ENCODE measurements at regions not wholly inside any gene's neighbourhood (a gene's known extent, or its start where the extent isn't known, plus 50 kb on each side); places are given as distances from the start of the nearest gene placed in this dataset.
A peak's percentile ranks its signal among the peaks of the same experiment; 100 is the strongest.
"Not testable (repeated sequence)": the region's sequence is repeated elsewhere in the genome, so short reads cannot be mapped to it uniquely, and the experiment has no call there.

- intact Hi-C loops (cut with micrococcal nuclease), result no loop called here
- BruUV-seq (replicated peaks), result no TSS peak
- Histone ChIP-seq H3K4me3 (ENCODE audit: low read length) (peak overlapping the region; percentile 6; the same call in 1 of the 2 replicates), H3K4me1 (ENCODE audit: insufficient read depth, low read length) (peaks cover 10% of the 10 kb centered on the region), H3K9ac (ENCODE audit: low read length) (no peak overlapping the region), H3K79me2 (ENCODE audit: low read length) (no peaks in the 10 kb centered on the region), H4K20me1 (ENCODE audit: low read length) (no peaks in the 10 kb centered on the region), H3F3A (ENCODE audit: low read length, unreplicated experiment) (no peaks in the 10 kb centered on the region), H3K9me2 (replicated peaks; ENCODE audit: low read length) (no peaks in the 10 kb centered on the region), H3K9me3 (ENCODE audit: low read length) (no peaks in the 10 kb centered on the region), H3K27ac (ENCODE audit: low read length) (peak overlapping the region; percentile 14), H2AFZ (ENCODE audit: low read length) (peak overlapping the region; percentile 53), H3K27me3 (ENCODE audit: low read length) (no peaks in the 10 kb centered on the region), H3K4me2 (ENCODE audit: low read length) (peak overlapping the region; percentile 42), H3K36me3 (ENCODE audit: low read depth, low read length) (no peaks in the 10 kb centered on the region)
- POLR2A ChIA-PET (ENCODE audit: unreplicated experiment), result interaction anchor here (0.6 kb wide), 1 partner anchor 41 kb away, joined by 3 read pairs; no protein-coding TSS in a partner anchor
- CTCF ChIA-PET, result no interaction called here
- TF ChIP-seq CTCF (conservative IDR thresholded peaks at IDR 0.05; ENCODE audit: low read depth, low read length), result no peak
- no peak for TF ChIP-seq EZH2 (IDR thresholded peaks at IDR 0.05; ENCODE audit: low read length, unreplicated experiment)
- TF ChIP-seq EZH2phosphoT487 (IDR thresholded peaks at IDR 0.05; ENCODE audit: borderline replicate concordance, low read length), result no peak
- ATAC-seq, result peak; percentile 93
- DNase-seq, result peak; percentile 79
Measured at GRCh38 chr7:3146571-3147226, 103.0 kb upstream of the CARD11 start.

GRCh38 chr7:3148471-3148870 lies 104.8 kb upstream of the CARD11 start:
- DNase-seq; POLR2A ChIA-PET (ENCODE audit: unreplicated experiment); H3K27me3 ChIP-seq (ENCODE audit: low read length); H2AFZ ChIP-seq (ENCODE audit: low read length); ATAC-seq; H3K4me3 ChIP-seq (ENCODE audit: low read length); H3K36me3 ChIP-seq (ENCODE audit: low read depth, low read length); H3F3A ChIP-seq (ENCODE audit: low read length, unreplicated experiment); H3K27ac ChIP-seq (ENCODE audit: low read length); H3K9ac ChIP-seq (ENCODE audit: low read length); H4K20me1 ChIP-seq (ENCODE audit: low read length); CTCF ChIA-PET; H3K79me2 ChIP-seq (ENCODE audit: low read length); H3K9me3 ChIP-seq (ENCODE audit: low read length); H3K4me2 ChIP-seq (ENCODE audit: low read length); intact Hi-C loops (cut with micrococcal nuclease); H3K9me2 ChIP-seq (replicated peaks; ENCODE audit: low read length); BruUV-seq (replicated peaks): not testable (repeated sequence)
- peaks cover 10% of the 10 kb centered on the region for H3K4me1 ChIP-seq (ENCODE audit: insufficient read depth, low read length)

- POLR2A ChIA-PET (ENCODE audit: unreplicated experiment), result no interaction called here
- no TSS peak for BruUV-seq (replicated peaks)
- Histone ChIP-seq H3K9me3 (ENCODE audit: low read length) (no peaks in the 10 kb centered on the region), H3K4me1 (ENCODE audit: insufficient read depth, low read length) (peaks cover 10% of the 10 kb centered on the region), H3K27me3 (ENCODE audit: low read length) (no peaks in the 10 kb centered on the region), H4K20me1 (ENCODE audit: low read length) (no peaks in the 10 kb centered on the region), H2AFZ (ENCODE audit: low read length) (no peak overlapping the region), H3K4me2 (ENCODE audit: low read length) (no peak overlapping the region), H3K9me2 (replicated peaks; ENCODE audit: low read length) (no peaks in the 10 kb centered on the region), H3K4me3 (ENCODE audit: low read length) (no peak overlapping the region), H3K27ac (ENCODE audit: low read length) (no peak overlapping the region), H3K9ac (ENCODE audit: low read length) (no peak overlapping the region), H3K36me3 (ENCODE audit: low read depth, low read length) (no peaks in the 10 kb centered on the region), H3K79me2 (ENCODE audit: low read length) (no peaks in the 10 kb centered on the region), H3F3A (ENCODE audit: low read length, unreplicated experiment) (no peaks in the 10 kb centered on the region)
- DNase-seq (no peak), ATAC-seq (no peak)
- intact Hi-C loops (cut with micrococcal nuclease), result no loop called here
- TF ChIP-seq CTCF (conservative IDR thresholded peaks at IDR 0.05; ENCODE audit: low read depth, low read length) (no peak), EZH2phosphoT487 (IDR thresholded peaks at IDR 0.05; ENCODE audit: borderline replicate concordance, low read length) (no peak)
- CTCF ChIA-PET, result no interaction called here
Measured at GRCh38 chr7:3149231-3149995, 105.7 kb upstream of the CARD11 start.

All from PC-3 (cell line).